Nephron progenitor cell (in vitro differentiated cells): ENCODE measurements at regions not wholly inside any gene's neighbourhood (a gene's known extent, or its start where the extent isn't known, plus 50 kb on each side); places are given as distances from the start of the nearest gene placed in this dataset.

ENCODE experiments used
- DNase-seq: peaks from one replicate; pipeline ENCODE4 v3.0.0; 2021
- H3K27ac Mint-ChIP-seq: 2 replicates; pipeline ENCODE4 v1.8.0; 2021; ENCODE audit warnings: mild to moderate bottlenecking, moderate library complexity, mixed read lengths
- H3K27me3 Mint-ChIP-seq: 2 replicates; pipeline ENCODE4 v1.8.0; 2021; ENCODE audit warnings: mild to moderate bottlenecking, low read depth, mixed read lengths; ENCODE audit not compliant: poor library complexity
- H3K36me3 Mint-ChIP-seq: 2 replicates; pipeline ENCODE4 v1.8.0; 2021; ENCODE audit warnings: low read depth, mixed read lengths
- H3K4me1 Mint-ChIP-seq: 2 replicates; pipeline ENCODE4 v1.8.0; 2021; ENCODE audit warnings: mixed read lengths
- H3K4me3 Mint-ChIP-seq: 2 replicates; pipeline ENCODE4 v1.8.0; 2021; ENCODE audit warnings: mild to moderate bottlenecking, moderate library complexity, mixed read lengths
- H3K9me3 Mint-ChIP-seq: 2 replicates; pipeline ENCODE4 v1.8.0; 2021; ENCODE audit warnings: mild to moderate bottlenecking, moderate library complexity, mixed read lengths
- TF ChIP-seq, protein P1 (sequence below): fragments of 200-600 bp; sonication (generic); IDR thresholded peaks from 2 replicates; pipeline ENCODE4 v1.5.0; 2021; ENCODE audit warnings: antibody characterized with exemption

DNA sequence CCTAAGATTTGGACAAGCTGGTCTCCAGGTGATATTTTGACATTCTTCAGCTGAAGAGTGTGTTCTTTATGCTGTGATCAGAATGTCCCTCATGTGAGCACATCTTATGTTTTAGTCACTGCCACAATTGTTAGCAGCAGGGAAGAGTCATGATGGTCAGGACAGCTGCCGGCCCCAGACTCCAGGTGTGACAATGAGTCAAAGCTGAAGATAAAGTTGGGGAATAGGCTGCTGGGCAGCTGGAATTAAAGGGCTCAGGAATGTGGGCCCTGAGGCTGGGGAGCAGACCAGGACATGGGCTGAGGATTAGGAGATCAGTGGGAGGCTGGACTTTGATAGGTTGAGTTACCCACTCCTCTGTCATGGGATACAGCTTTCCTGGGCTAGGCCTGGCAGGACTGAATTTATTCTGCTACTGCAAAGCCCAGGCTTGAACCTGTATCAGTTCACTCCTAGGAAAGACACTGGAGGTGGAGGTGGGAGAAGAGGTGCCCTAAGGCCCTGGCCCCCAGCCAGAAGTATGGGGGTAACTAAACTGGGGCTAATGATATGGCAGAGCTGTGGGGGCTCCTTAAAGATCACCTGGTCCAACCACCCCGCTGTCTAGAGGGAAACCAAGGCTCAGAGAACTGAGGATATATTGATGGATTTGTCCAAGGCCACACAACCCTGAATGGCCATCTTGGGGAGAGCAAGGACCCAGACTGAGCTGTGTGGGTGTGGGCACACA, 119.5 kb downstream of the PJA1 start:
- peaks cover 39% of the 10 kb centered on the region for H3K9me3 Mint-ChIP-seq
- DNase-seq, result no peak
- H3K27me3 Mint-ChIP-seq, result no peaks in the 10 kb centered on the region
- H3K36me3 Mint-ChIP-seq, result no peaks in the 10 kb centered on the region
- TF ChIP-seq, protein P1, sequence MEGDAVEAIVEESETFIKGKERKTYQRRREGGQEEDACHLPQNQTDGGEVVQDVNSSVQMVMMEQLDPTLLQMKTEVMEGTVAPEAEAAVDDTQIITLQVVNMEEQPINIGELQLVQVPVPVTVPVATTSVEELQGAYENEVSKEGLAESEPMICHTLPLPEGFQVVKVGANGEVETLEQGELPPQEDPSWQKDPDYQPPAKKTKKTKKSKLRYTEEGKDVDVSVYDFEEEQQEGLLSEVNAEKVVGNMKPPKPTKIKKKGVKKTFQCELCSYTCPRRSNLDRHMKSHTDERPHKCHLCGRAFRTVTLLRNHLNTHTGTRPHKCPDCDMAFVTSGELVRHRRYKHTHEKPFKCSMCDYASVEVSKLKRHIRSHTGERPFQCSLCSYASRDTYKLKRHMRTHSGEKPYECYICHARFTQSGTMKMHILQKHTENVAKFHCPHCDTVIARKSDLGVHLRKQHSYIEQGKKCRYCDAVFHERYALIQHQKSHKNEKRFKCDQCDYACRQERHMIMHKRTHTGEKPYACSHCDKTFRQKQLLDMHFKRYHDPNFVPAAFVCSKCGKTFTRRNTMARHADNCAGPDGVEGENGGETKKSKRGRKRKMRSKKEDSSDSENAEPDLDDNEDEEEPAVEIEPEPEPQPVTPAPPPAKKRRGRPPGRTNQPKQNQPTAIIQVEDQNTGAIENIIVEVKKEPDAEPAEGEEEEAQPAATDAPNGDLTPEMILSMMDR, result no peak
- no peak overlapping the region for H3K27ac Mint-ChIP-seq
- no peaks in the 10 kb centered on the region for H3K4me1 Mint-ChIP-seq
- H3K4me3 Mint-ChIP-seq, result no peak overlapping the region

DNA sequence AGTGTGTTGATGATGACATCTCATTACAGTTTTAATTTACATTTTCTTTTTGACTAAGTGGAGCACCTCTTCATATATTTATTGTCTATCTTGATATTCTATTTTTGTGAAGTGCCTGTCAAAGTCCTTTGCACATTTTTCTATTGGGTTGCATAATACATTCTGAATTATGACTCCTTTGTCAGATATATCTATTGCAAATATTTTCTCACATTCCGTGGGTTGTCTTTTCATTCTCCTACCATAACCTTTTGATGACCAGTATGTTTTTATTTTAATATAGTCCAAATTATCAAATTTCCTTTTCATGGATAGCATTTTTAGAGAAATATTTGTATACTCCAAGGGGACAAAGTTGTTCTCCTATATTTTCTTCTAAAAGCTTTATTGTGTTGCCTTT, 126.4 kb downstream of the PJA1 start:
- Mint-ChIP-seq H3K27me3 (no peaks in the 10 kb centered on the region), H3K9me3 (peaks cover 55% of the 10 kb centered on the region), H3K36me3 (no peaks in the 10 kb centered on the region), H3K4me3 (no peak overlapping the region), H3K27ac (no peak overlapping the region), H3K4me1 (peaks cover 29% of the 10 kb centered on the region)
- DNase-seq, result no peak
- TF ChIP-seq, protein P1, result no peak

DNA sequence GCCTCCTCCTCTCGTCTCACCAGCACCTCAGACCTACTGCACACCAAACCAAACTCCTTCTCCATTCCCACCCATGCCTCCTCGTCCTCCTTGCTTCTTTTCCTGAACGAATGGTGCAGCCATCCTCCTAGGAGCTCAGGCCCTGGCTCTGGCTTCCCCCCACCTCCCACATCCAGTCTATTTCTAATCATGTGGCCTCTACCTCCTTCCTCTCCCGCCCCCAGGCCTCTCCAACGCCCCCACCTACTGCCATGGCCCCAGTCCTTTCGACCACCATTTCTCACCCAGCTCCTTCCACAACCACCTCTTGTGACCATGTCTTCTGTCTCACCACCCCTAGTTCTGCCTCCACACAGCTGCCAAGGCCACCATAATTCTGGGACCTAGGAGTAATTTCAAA, 127.1 kb downstream of the PJA1 start:
- Mint-ChIP-seq H3K36me3 (no peaks in the 10 kb centered on the region), H3K27ac (no peak overlapping the region), H3K9me3 (peaks cover 49% of the 10 kb centered on the region), H3K4me1 (peaks cover 35% of the 10 kb centered on the region), H3K27me3 (no peaks in the 10 kb centered on the region), H3K4me3 (no peak overlapping the region)
- no peak for DNase-seq
- TF ChIP-seq, protein P1, result no peak

DNA sequence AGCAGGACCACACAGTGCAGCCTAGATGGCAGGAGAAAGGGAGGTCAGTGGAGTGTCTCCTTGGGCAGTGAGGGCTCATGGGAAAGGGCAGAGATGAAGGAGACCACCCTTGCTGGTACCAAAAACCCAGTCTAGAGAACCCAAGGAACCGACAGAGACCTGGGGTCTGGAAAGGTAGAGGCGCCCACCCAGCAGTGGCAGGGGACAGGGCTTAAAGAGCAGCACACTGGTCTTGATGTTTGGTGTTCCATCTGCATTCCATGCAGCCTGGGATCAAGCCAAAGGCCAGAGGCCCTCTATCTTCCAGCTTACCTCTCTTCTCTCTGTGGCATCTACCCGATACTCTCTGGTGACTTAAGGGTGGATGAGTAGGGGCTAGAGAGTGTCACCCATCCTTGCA, 127.5 kb downstream of the PJA1 start:
- no peak overlapping the region for H3K4me3 Mint-ChIP-seq
- H3K27ac Mint-ChIP-seq, result no peak overlapping the region
- TF ChIP-seq, protein P1, result no peak
- H3K4me1 Mint-ChIP-seq, result peaks cover 39% of the 10 kb centered on the region
- peaks cover 46% of the 10 kb centered on the region for H3K9me3 Mint-ChIP-seq
- no peaks in the 10 kb centered on the region for H3K27me3 Mint-ChIP-seq
- DNase-seq, result no peak
- H3K36me3 Mint-ChIP-seq, result no peaks in the 10 kb centered on the region

DNA sequence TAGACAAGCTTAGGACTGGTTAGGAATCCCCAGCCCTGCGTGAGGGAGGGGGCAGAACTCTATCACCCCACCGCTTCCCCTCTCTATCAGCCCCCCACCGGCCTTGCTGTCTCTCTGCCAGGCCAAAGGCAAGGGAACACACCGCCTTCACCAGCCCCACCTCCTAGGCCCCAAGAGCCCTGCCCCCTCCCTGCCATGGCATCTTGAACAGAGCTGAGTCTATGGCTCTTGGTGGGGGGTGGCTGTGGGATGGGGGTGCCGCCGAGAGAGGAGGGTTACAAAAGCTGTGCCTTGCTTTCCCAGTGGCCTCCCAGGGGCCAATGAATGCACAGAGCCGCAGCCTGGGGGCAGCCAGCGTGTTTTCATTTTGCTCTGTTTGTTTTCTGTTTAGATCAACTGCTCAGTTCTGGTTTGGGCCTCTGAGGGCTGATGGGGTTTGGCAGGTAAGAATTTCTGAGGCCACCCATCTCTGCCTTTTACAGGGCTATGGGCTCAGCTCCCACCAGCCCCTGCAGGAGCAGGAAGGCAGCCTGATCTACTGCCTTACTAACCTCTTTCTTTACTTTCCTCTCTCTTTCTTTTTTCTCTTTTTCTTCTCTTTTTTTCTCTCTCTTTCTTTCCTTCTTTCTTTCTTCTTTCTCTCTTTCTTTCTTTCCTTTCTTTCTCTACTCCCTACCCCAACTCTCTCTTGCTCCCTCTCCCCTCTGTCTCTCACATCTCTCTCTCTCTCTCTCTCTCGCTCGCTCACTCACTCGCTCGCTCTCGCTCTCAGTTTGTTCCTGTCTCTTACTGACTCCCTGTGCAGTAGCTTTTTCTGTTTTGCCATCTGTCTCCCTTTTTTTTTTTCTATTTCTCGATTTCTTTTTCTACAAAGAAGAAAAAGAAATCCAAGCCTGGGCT, 128.3 kb downstream of the PJA1 start:
- H3K27ac Mint-ChIP-seq, result peak overlapping the region; percentile 51
- DNase-seq, result no peak
- TF ChIP-seq, protein P1, result no peak
- H3K36me3 Mint-ChIP-seq, result no peaks in the 10 kb centered on the region
- no peak overlapping the region for H3K4me3 Mint-ChIP-seq
- H3K9me3 Mint-ChIP-seq, result peaks cover 41% of the 10 kb centered on the region
- H3K27me3 Mint-ChIP-seq, result no peaks in the 10 kb centered on the region
- H3K4me1 Mint-ChIP-seq, result peaks cover 41% of the 10 kb centered on the region
